OCI-LY1 (cell line): ENCODE measurements at regions not wholly inside any gene's neighbourhood (a gene's known extent, or its start where the extent isn't known, plus 50 kb on each side); places are given as distances from the start of the nearest gene placed in this dataset.

Experiments
- H2AFZ ChIP-seq: fragments of 200-600 bp; sonication (generic), shearing (Covaris generic); 2 replicates; pipeline ENCODE4 v1.6.0; 2014; ENCODE audit warnings: antibody characterized with exemption, mild to moderate bottlenecking, low read length
- H3F3A ChIP-seq: fragments of 200-600 bp; sonication (generic), shearing (Covaris generic); 2 replicates; pipeline ENCODE4 v1.6.0; 2014; ENCODE audit warnings: mild to moderate bottlenecking, antibody characterized with exemption, low read length, moderate library complexity; ENCODE audit not compliant: insufficient read depth
- H3K27ac ChIP-seq: fragments of 200-600 bp; sonication (generic); 2 replicates; pipeline ENCODE4 v1.5.1; 2014; ENCODE audit warnings: low read length, mixed run types, mild to moderate bottlenecking, low read depth; ENCODE audit not compliant: poor library complexity, severe bottlenecking
- H3K27me3 ChIP-seq: fragments of 200-600 bp; sonication (generic); 2 replicates; pipeline ENCODE4 v1.6.0; 2014; ENCODE audit warnings: antibody characterized with exemption, mild to moderate bottlenecking, low read length, moderate library complexity; ENCODE audit not compliant: insufficient read depth
- H3K36me3 ChIP-seq: fragments of 200-600 bp; sonication (generic); 2 replicates; pipeline ENCODE4 v1.6.1; 2014; ENCODE audit warnings: mild to moderate bottlenecking, antibody characterized with exemption, low read length, moderate library complexity, mixed read lengths; ENCODE audit not compliant: insufficient read depth
- H3K4me1 ChIP-seq: fragments of 200-600 bp; sonication (generic); 2 replicates; pipeline ENCODE4 v1.5.1; 2014; ENCODE audit warnings: mild to moderate bottlenecking, low read length, moderate library complexity; ENCODE audit not compliant: insufficient read depth, severe bottlenecking
- H3K4me2 ChIP-seq: fragments of 200-600 bp; sonication (generic), shearing (Covaris generic); 2 replicates; pipeline ENCODE4 v1.6.1; 2014; ENCODE audit warnings: low read length
- H3K4me3 ChIP-seq: fragments of 200-600 bp; sonication (generic); 2 replicates; pipeline ENCODE4 v1.5.1; 2014; ENCODE audit warnings: low read length, low read depth, mild to moderate bottlenecking, mixed read lengths; ENCODE audit not compliant: poor library complexity, severe bottlenecking
- H3K79me2 ChIP-seq: fragments of 200-600 bp; shearing (Covaris generic); 2 replicates; pipeline ENCODE4 v1.6.1; 2016; ENCODE audit warnings: mixed run types, low read length, mixed read lengths; ENCODE audit not compliant: insufficient read depth
- H3K9ac ChIP-seq: fragments of 200-600 bp; sonication (generic), shearing (Covaris generic); 2 replicates; pipeline ENCODE4 v1.6.1; 2014; ENCODE audit warnings: mild to moderate bottlenecking, low read length, mixed read lengths
- H3K9me2 ChIP-seq: fragments of 200-600 bp; sonication (generic), shearing (Covaris generic); 2 replicates; pipeline ENCODE4 v1.6.1; 2014; ENCODE audit warnings: low read depth, mild to moderate bottlenecking, low read length, mixed read lengths
- H3K9me3 ChIP-seq: fragments of 200-600 bp; shearing (Covaris generic); 2 replicates; pipeline ENCODE4 v1.6.1; 2014; ENCODE audit warnings: low read length, mixed read lengths
- H4K20me1 ChIP-seq: fragments of 200-600 bp; sonication (generic), shearing (Covaris generic); 2 replicates; pipeline ENCODE4 v1.6.0; 2016; ENCODE audit warnings: mild to moderate bottlenecking, low read length; ENCODE audit not compliant: insufficient read depth
- EZH2 ChIP-seq: fragments of 200-600 bp; sonication (generic), shearing (Covaris generic); IDR thresholded peaks from 2 replicates; pipeline ENCODE4 v1.8.0; 2017; ENCODE audit warnings: borderline replicate concordance, mixed run types, mild to moderate bottlenecking, antibody characterized with exemption, low read length, moderate library complexity, mixed read lengths
- TF ChIP-seq, protein P1 (sequence below): fragments of 200-600 bp; sonication (generic), shearing (Covaris generic); IDR thresholded peaks from 2 replicates; pipeline ENCODE4 v1.5.1; 2017; ENCODE audit warnings: mild to moderate bottlenecking, antibody characterized with exemption, low read length, moderate library complexity, mixed read lengths

DNA sequence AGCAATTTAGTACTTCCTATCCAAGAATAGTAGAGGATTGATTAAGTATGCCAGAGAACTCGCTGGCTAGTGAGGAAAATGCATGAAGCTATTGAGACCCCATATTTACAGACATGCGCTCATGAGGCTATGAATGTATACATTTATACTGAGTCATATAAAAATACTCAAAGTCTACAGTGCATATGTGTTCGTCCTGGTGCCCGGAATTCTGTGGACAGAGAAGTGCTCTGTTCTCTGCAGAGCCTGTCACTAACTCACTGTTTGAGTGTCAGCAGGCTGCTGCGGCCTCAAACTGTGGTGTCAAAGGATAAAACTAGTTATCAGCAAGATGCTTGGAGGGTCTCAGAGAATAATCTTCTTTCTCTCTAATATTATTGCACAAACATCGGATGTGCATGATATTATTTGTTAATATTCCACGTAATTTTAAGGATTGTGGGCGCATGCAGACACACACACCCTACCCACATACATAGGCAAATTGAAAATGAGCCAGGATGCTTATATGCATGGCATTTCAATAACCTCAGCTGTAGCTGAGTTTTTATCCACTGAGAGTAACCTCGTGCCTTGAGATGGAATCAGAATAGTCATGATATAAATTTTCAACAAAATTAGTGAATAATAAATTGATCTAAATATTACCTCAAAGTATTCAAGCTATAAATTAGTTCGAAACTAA, 50.0 kb upstream of the TSC22D2 start:
- TF ChIP-seq, protein P1, sequence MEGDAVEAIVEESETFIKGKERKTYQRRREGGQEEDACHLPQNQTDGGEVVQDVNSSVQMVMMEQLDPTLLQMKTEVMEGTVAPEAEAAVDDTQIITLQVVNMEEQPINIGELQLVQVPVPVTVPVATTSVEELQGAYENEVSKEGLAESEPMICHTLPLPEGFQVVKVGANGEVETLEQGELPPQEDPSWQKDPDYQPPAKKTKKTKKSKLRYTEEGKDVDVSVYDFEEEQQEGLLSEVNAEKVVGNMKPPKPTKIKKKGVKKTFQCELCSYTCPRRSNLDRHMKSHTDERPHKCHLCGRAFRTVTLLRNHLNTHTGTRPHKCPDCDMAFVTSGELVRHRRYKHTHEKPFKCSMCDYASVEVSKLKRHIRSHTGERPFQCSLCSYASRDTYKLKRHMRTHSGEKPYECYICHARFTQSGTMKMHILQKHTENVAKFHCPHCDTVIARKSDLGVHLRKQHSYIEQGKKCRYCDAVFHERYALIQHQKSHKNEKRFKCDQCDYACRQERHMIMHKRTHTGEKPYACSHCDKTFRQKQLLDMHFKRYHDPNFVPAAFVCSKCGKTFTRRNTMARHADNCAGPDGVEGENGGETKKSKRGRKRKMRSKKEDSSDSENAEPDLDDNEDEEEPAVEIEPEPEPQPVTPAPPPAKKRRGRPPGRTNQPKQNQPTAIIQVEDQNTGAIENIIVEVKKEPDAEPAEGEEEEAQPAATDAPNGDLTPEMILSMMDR, result no peak
- no peak for TF ChIP-seq EZH2

DNA sequence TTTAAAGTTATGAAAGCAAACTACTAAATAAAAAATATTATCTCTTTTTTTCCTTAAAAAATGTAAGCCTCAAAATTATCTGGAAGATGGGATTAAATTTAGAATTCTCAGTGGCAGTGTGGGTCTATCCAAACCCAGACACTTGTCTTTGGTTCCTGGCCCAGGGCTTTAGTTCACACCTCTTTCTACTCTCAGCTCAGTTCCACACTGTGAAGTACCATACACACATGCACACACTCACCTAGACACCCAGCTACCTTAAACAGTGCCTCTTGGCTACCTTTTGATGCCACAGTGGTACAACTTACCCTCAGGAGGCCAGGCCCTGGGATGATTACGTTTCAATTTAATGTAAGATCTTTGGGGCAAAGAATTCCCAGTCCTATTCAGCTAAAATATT, 51.0 kb upstream of the TSC22D2 start:
- H3K9me3 ChIP-seq, result no peaks in the 10 kb centered on the region
- no peaks in the 10 kb centered on the region for H3K36me3 ChIP-seq
- H3K27ac ChIP-seq, result no peak overlapping the region
- no peak for TF ChIP-seq EZH2
- TF ChIP-seq, protein P1, result no peak
- H3K9me2 ChIP-seq, result no peaks in the 10 kb centered on the region
- no peak overlapping the region for H2AFZ ChIP-seq
- H3K4me3 ChIP-seq, result no peak overlapping the region
- H3K4me1 ChIP-seq, result no peaks in the 10 kb centered on the region
- no peak overlapping the region for H3K4me2 ChIP-seq
- no peaks in the 10 kb centered on the region for H3K27me3 ChIP-seq
- no peaks in the 10 kb centered on the region for H3K79me2 ChIP-seq
- no peaks in the 10 kb centered on the region for H3F3A ChIP-seq
- no peak overlapping the region for H3K9ac ChIP-seq
- H4K20me1 ChIP-seq, result no peaks in the 10 kb centered on the region

More for the DNA sequence above, 50.0 kb upstream of the TSC22D2 start:
- H3K4me3 ChIP-seq, result no peak overlapping the region
- H3K27me3 ChIP-seq, result no peaks in the 10 kb centered on the region
- H4K20me1 ChIP-seq, result no peaks in the 10 kb centered on the region
- no peaks in the 10 kb centered on the region for H3K9me2 ChIP-seq
- H2AFZ ChIP-seq, result no peak overlapping the region
- no peaks in the 10 kb centered on the region for H3K4me1 ChIP-seq
- no peak overlapping the region for H3K9ac ChIP-seq
- H3K27ac ChIP-seq, result no peak overlapping the region
- H3K4me2 ChIP-seq, result no peak overlapping the region
- no peaks in the 10 kb centered on the region for H3K79me2 ChIP-seq
- no peaks in the 10 kb centered on the region for H3F3A ChIP-seq
- H3K9me3 ChIP-seq, result no peaks in the 10 kb centered on the region
- H3K36me3 ChIP-seq, result no peaks in the 10 kb centered on the region

DNA sequence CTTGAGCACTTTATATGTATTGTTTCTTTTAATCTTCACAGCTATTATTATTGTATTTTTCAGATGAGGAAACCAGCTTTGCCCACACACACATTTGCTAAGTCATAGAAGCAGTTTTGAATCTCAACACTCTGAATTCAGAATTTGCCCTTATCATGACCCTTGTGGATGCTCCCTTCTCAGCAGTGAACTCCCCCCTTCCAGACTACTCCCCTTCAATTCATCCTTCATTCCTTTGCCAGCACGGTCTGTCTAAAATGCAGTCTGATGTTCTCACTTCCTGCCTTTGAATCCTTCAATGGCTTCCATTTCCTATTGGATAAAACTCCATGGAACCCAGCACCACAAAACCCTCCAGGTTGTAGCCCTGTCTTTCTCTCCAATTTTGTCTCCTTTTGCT, 52.5 kb upstream of the TSC22D2 start:
- Histone ChIP-seq H3K79me2 (no peaks in the 10 kb centered on the region), H3K9ac (no peak overlapping the region), H3K4me1 (no peaks in the 10 kb centered on the region), H3K4me2 (no peak overlapping the region), H3K9me3 (no peaks in the 10 kb centered on the region), H3K4me3 (no peak overlapping the region), H2AFZ (no peak overlapping the region), H4K20me1 (no peaks in the 10 kb centered on the region), H3K9me2 (no peaks in the 10 kb centered on the region), H3K36me3 (no peaks in the 10 kb centered on the region), H3K27me3 (no peaks in the 10 kb centered on the region), H3K27ac (no peak overlapping the region), H3F3A (no peaks in the 10 kb centered on the region)
- TF ChIP-seq EZH2, result no peak
- TF ChIP-seq, protein P1, result no peak
